HL-60/S4 treated with phorbol 12-myristate 13-acetate at 8.2 ng/mL for 4 days and 3 days (cell line): ENCODE measurements at regions not wholly inside any gene's neighbourhood (a gene's known extent, or its start where the extent isn't known, plus 50 kb on each side); places are given as distances from the start of the nearest gene placed in this dataset.
"Not testable (repeated sequence)": the region's sequence is repeated elsewhere in the genome, so short reads cannot be mapped to it uniquely, and the experiment has no call there.

Source experiments
- in situ Hi-C: fragments of 300-500 bp; cut with MboI; formaldehyde crosslinking; loops from 2 replicates; pipeline ENCODE4 v1.15.0; 2022; ENCODE audit warnings: low sequenced_read_pairs

DNA sequence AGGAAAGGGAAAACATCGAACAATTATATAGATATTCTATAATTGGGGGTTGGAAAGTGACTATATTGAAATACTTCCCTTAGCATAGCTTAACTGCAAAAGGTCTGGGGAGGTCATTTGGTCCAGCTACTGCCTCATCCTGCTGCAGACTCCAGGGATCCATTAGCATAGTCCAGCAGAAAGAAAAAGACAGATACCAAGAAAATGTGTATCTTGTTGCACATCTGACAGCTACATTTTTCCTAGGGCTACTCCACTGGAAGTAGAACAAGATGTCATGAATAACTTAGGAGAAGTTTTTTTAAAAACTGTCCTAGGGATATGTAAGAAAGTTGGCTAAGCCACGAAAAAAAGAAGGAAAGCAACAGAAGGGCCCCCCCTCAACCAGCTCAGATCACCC is 92.9 kb upstream of the SLC30A5 start:
- in situ Hi-C loops: no loop called here

GRCh38 chr5:69001627-69002026 is 92.2 kb upstream of the SLC30A5 start:
- in situ Hi-C loops: no loop called here

- in situ Hi-C loops: no loop called here
Observed at GRCh38 chr5:69004127-69004526, 89.7 kb upstream of the SLC30A5 start.

- in situ Hi-C loops: no loop called here
Observed at GRCh38 chr5:69004676-69005075, 89.1 kb upstream of the SLC30A5 start.

- in situ Hi-C loops: no loop called here
Observed at GRCh38 chr5:69006030-69006429, 87.8 kb upstream of the SLC30A5 start.

- in situ Hi-C loops: no loop called here
Observed at GRCh38 chr5:69007163-69007562, 86.7 kb upstream of the SLC30A5 start.

GRCh38 chr5:69007726-69008368 is 86.0 kb upstream of the SLC30A5 start:
- in situ Hi-C loops: no loop called here

GRCh38 chr5:69010476-69010875 is 83.3 kb upstream of the SLC30A5 start:
- in situ Hi-C loops: no loop called here

DNA sequence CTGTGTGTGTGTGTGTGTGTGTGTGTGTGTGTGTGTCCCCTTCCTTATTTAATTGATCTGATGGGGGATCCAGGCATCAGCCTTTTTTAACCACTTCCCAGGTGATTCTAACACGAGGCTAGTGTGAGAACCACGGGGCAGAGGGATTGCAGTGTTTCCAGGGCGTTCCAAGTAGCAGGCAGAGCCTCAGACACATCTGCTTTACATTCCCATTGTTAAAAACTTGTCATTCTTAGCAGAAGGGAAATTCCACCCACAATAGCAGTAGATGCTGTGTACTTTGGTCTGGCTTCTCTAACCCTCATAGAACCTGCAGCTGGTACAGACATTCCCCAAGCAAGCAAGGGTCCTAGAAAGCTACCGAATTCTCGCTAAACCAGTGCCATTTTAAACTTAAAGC is 81.9 kb upstream of the SLC30A5 start:
- in situ Hi-C loops: no loop called here

DNA sequence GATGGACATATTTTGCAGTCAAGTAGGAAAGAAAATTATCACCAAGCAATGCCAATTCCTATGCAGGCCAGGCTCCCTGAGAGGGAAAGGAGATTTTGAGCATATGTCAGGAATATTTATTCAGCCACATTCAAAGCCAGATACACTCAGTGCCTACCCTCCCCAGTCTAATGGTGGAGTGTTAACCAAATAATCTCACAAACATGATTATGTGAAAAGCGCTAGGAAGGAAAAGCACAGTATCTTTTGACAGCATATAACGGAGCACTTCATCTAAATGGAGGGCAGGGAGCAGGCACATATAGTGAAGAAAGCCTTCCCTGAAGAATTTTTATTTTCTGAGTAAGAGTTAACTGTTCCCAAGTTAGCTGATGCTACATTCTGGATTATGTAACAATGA is 80.3 kb upstream of the SLC30A5 start:
- in situ Hi-C loops: no loop called here

- in situ Hi-C loops: not testable (repeated sequence)
Observed at GRCh38 chr5:69014007-69014406, 79.8 kb upstream of the SLC30A5 start.

DNA sequence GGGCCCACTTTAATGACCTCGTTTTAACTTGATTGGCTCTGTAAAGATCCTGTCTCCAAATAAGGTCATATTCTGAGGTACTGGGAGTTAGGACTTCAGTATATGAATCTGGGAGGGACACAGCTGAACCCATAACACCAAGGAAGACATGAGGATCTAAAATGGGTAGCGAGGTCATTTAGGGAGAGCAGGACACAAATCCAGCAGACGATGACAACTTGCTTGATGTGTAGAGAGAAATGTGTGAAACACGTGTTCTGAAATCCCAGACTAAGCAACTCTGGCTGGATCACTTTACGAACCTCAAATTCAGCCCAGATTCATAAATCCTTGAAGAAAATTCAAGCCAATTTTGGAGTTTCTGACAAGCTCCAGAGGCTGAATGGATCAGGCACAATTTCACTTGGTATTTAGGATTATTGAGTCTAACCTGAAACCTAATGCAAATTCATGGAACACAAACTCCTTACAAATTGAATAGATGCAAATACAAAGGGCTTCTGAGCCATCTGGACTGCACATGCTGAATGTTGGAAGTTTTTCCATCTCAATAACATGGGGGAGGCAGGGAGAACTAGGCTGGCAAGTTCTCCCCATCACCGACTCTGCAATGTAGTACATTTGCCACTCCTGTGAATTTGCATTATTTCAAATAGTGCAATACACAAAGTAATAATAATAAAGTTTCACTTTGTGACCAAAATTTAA is 74.0 kb upstream of the SLC30A5 start:
- in situ Hi-C loops: no loop called here

DNA sequence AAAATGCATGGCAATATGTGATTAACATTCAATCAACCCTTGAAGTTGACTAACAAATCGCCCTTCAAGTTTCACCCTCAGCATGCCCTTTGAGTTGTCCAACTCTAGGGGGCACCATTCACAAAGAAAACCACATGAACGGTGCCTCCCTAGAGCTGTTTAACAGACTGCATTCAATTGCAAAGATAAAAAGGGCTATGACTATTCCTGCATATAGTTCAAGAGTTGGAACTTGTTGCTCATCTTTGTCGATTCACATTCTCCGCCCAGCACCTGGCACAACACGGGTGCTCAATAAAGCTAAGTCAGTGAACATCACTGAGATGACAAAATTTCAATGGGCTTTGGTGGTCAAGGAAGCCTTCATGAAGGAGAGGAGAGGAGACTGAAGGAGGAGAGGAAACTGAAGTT is 69.6 kb upstream of the SLC30A5 start:
- in situ Hi-C loops: no loop called here

DNA sequence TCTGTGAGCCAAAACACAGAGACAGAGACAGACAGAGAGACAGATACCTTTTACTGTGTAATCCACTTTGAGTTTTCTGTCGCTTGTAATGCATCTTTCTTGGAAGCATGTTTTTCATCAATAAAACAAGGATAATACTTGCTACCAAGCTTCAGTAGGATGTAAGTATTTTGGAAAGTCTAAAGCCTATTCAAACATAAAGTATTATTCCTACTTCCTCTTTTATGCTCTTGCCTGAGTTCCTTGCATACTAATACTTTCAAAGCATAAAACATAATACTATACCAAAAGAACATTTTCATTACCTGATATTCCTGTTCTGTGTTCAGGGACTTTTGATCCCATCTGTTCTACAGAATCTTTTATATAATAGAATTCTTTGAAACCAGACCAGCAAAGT is 64.5 kb upstream of the SLC30A5 start:
- in situ Hi-C loops: no loop called here

GRCh38 chr5:69030358-69031062 is 63.3 kb upstream of the SLC30A5 start:
- in situ Hi-C loops: no loop called here

GRCh38 chr5:69032009-69032408 is 61.8 kb upstream of the SLC30A5 start:
- in situ Hi-C loops: no loop called here

- in situ Hi-C loops: no loop called here
Observed at GRCh38 chr5:69033690-69034089, 60.1 kb upstream of the SLC30A5 start.

DNA sequence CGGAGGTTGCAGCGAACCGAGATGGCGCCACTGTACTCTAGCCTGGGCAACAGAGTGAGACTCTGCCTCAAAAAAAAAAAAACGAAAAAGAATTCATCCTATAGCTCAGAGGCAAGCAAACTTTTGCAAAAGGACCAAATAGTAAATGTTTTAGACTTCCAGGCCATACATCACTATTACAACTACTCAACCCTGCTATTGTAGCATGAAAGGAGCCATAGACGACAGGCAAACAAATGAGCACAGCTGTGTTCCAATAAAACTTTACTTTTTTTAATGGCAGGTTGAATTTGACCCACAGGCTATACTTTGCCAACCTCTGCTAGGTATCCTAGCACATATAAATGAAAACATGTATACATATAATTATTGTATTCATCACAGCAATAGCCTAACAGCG is 58.9 kb upstream of the SLC30A5 start:
- in situ Hi-C loops: no loop called here

- in situ Hi-C loops: no loop called here
Observed at GRCh38 chr5:69035665-69036064, 58.1 kb upstream of the SLC30A5 start.

GRCh38 chr5:69038539-69038938 is 55.3 kb upstream of the SLC30A5 start:
- in situ Hi-C loops: no loop called here

DNA sequence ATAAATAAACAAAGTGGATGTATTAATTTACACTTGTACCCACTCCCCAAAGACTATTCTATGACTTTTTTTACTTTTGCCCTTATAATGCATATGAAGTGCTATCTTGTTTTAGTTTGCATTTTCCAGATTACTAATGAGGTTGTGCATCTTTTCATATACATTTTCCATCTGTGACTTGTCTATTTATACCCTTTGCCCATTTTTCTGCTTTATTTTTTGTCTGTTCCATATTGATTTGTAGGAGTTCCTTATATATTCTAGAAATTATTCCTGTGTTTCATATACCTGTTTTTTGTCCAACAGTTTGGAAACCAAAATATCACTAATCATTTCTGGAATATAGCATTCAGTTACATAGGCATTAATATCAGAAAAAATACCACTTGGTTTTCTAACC is 54.0 kb upstream of the SLC30A5 start:
- in situ Hi-C loops: no loop called here

DNA sequence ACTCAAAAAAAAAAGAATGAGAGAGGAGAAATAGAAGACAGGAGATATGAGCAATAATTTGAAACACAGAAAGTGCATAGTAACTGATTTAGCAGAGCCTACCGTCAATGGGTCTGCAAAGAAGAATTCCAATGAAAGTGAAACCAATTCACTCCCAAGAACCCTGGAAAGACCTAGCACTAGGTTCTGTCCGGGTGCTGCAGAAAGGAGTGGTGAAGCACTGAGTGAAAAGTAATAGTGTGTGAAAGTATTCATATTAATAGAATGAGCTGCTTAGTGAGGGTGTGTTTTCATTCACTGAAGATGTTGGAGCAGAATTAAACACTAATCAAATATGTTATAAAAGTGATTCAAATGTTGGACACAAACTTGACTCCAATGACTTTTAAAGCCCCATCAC is 51.3 kb upstream of the SLC30A5 start:
- in situ Hi-C loops: no loop called here
